Fibroblast of villous mesenchyme (primary cell): ENCODE measurements at regions not wholly inside any gene's neighbourhood (a gene's known extent, or its start where the extent isn't known, plus 50 kb on each side); places are given as distances from the start of the nearest gene placed in this dataset.

Experiments
- DNase-seq: peaks from one replicate; pipeline ENCODE4 v3.0.0-alpha.2; 2010; ENCODE audit warnings: low read depth
- H3K4me3 ChIP-seq: 2 replicates; pipeline ENCODE4 v1.5.1; 2011; ENCODE audit warnings: low read depth, mild to moderate bottlenecking, low read length
- TF ChIP-seq, protein P1 (sequence below): IDR thresholded peaks from 2 replicates; pipeline ENCODE4 v1.5.1; 2012; ENCODE audit warnings: low read depth, mild to moderate bottlenecking, low read length; ENCODE audit not compliant: insufficient read depth

DNA sequence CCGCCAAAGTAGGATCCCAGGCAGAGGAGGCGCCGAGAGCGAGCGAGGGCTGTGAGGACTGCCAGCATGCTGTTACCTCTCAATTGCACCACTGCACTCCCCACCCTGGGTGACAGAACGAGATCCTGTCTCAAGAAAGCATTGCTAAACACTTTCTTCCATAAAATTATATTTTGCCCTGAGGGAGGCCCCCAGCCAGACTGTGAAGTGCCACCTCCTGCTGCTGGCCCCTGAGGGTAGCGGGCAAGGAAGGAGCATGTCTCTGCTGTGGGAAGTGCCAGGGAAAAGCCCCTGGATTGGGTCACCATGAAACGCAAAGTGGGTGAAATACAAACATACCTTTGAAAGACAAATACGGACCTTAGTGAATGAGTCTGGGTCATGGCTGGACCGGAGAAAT is 78.0 kb upstream of the AMZ2 start:
- DNase-seq: no peak
- peak overlapping the region; percentile 30 for H3K4me3 ChIP-seq
- TF ChIP-seq, protein P1, sequence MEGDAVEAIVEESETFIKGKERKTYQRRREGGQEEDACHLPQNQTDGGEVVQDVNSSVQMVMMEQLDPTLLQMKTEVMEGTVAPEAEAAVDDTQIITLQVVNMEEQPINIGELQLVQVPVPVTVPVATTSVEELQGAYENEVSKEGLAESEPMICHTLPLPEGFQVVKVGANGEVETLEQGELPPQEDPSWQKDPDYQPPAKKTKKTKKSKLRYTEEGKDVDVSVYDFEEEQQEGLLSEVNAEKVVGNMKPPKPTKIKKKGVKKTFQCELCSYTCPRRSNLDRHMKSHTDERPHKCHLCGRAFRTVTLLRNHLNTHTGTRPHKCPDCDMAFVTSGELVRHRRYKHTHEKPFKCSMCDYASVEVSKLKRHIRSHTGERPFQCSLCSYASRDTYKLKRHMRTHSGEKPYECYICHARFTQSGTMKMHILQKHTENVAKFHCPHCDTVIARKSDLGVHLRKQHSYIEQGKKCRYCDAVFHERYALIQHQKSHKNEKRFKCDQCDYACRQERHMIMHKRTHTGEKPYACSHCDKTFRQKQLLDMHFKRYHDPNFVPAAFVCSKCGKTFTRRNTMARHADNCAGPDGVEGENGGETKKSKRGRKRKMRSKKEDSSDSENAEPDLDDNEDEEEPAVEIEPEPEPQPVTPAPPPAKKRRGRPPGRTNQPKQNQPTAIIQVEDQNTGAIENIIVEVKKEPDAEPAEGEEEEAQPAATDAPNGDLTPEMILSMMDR: no peak

DNA sequence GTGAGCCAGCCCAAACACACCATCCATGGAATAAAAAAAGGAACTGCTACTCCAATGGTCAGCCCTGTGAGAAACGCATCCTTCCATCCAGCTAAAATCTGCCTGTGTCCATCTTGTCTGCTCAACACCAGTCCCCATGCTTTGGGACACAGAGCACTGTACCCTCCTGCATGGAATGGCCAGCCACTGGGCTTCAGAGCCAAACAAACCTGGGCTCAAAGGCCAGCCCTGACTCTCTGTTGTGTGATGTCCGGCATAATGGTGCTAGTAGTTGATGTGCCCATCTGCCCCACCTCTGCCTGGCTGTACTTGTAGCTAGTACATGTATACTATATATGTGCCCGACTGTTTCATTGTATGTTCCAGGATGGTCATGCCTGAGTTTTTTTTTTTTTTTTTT is 77.6 kb upstream of the AMZ2 start:
- TF ChIP-seq, protein P1: no peak
- no peak overlapping the region for H3K4me3 ChIP-seq
- no peak for DNase-seq

DNA sequence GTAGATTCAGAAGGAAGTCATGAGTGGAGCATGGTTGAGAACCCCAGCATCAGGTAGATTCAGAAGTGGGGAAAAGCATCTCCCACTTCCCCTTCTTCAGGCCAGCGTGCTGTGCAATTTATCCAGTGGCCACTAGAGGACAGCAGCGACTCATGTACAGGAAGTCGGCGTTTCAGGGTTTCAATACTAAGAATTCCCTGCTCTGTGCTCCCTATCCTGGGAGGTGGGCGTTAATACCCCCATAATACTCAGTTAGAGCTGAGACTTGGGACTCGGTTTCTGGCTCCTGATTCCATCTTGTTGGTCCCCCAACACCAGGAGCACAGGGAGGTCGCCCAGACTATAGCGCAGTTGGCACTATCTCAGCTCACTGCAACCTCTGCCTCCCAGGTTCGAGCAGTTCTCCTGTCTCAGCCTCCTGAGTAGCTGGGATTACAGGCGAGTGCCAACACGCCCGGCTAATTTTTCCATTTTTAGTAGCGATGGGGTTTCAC is 75.3 kb upstream of the AMZ2 start:
- TF ChIP-seq, protein P1: peak; percentile 97
- no peak overlapping the region for H3K4me3 ChIP-seq
- peak; percentile 68 for DNase-seq

DNA sequence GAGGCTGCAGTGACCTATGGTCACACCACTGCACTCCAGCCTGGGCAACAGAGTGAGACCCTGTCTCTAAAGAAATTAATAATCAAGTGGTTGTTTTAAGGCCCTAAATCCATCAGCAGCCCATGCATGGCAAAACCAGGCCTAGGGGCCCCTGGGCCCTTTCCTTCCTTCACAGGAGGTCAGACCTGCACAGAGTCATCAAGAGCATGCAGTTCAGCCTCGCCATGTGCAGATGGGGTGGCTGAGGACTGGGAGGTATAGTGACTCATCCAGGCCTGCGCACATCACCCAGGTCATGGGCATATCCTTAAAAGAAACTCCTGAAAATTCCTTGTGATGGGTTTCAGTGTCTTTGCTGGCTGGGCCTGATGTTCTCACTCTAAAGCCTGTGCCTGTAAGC is 72.4 kb upstream of the AMZ2 start:
- no peak for DNase-seq
- TF ChIP-seq, protein P1: no peak
- no peak overlapping the region for H3K4me3 ChIP-seq

DNA sequence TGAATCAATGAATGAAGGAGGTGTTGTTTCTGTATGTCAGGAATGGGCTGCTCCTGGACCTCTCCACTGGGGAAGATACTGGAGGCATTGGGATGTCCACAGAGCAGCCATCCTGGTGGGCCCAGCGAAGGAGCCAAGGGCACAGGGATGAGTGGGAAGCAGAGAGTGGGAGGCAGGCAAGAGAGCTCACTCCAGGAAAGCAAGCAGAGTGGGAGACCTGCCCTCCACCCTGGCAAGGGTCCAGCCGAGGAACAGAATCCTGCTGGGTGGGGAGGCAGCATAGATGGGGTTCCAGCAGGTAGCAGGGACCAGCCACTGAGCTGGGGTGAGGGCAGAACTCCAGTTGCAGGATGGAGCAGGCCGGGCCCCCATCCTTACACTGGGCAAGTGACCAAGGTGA is 71.9 kb upstream of the AMZ2 start:
- no peak for DNase-seq
- H3K4me3 ChIP-seq: no peak overlapping the region
- TF ChIP-seq, protein P1: no peak

DNA sequence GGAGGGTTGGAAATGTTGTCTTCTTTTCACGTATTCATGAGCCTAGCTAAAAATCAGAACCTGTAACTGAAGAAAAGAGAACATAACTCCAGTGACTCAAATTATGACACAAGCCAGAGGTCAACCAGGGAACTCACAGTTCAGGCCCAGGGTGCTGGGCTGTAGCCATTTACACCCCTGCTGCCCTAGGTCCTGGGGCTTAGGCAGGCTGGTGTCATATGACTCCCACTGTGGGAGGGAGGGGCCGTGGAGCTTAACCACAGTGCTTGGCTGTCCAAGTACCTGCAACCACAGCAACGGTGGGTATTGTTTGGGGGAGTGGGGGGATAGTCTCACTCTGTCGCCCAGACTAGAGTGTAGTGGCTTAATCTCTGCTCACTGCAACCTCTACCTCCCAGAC is 71.1 kb upstream of the AMZ2 start:
- TF ChIP-seq, protein P1: no peak
- DNase-seq: no peak
- H3K4me3 ChIP-seq: no peak overlapping the region

DNA sequence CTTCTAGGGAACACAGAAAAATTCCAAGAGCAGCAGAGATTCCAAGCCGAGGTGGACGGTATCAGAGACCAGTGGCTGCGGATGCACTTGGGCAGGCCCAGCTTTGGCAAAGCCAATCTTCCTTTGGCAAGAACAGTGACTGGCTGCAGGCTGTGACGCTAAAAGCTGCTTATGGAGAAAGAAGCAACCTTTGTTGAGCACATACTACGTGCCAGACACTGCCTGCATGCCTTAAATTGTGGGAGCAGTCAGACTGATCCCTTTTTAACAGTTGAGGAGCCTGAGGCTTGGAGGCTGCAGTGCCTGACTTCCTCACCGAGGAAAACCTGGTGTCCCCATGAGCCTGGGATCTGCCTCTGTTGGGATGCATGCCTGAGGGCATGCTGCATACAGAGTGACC is 69.0 kb upstream of the AMZ2 start:
- TF ChIP-seq, protein P1: no peak
- DNase-seq: no peak
- H3K4me3 ChIP-seq: no peak overlapping the region
